NT2/D1 (cell line): ENCODE measurements at regions not wholly inside any gene's neighbourhood (a gene's known extent, or its start where the extent isn't known, plus 50 kb on each side); places are given as distances from the start of the nearest gene placed in this dataset.

Experiments used
- DNase-seq: peaks from one replicate; pipeline ENCODE4 v3.0.0-alpha.2; 2011; ENCODE audit warnings: low read depth, low spot score
- H3K27me3 ChIP-seq: 2 replicates; pipeline ENCODE4 v1.6.0; 2011; ENCODE audit warnings: mild to moderate bottlenecking; ENCODE audit not compliant: insufficient read length, insufficient read depth
- H3K36me3 ChIP-seq: 2 replicates; pipeline ENCODE4 v1.6.1; 2011; ENCODE audit warnings: mild to moderate bottlenecking, low read length, mixed read lengths; ENCODE audit not compliant: insufficient read depth, insufficient read length
- H3K4me1 ChIP-seq: 2 replicates; pipeline ENCODE4 v1.5.1; 2011; ENCODE audit not compliant: insufficient read depth, insufficient read length
- H3K4me3 ChIP-seq: 2 replicates; pipeline ENCODE4 v1.5.1; 2011; ENCODE audit warnings: low read depth; ENCODE audit not compliant: insufficient read length
- H3K9ac ChIP-seq: 2 replicates; pipeline ENCODE4 v1.6.0; 2011; ENCODE audit warnings: low read depth; ENCODE audit not compliant: insufficient read length
- H3K9me3 ChIP-seq: 2 replicates; pipeline ENCODE4 v1.5.1; 2011; ENCODE audit warnings: mild to moderate bottlenecking, low read length; ENCODE audit not compliant: insufficient read depth
- SUZ12 ChIP-seq: IDR thresholded peaks from 2 replicates; pipeline ENCODE4 v1.6.1; 2011; ENCODE audit not compliant: insufficient read length, insufficient read depth; ENCODE audit errors: extremely low read depth
- YY1 ChIP-seq: IDR thresholded peaks from 2 replicates; pipeline ENCODE4 v1.6.1; 2011; ENCODE audit not compliant: insufficient read length, insufficient read depth
- ZNF274 ChIP-seq: IDR thresholded peaks from 2 replicates; pipeline ENCODE4 v1.6.1; 2011; ENCODE audit warnings: mild to moderate bottlenecking, low read depth, low read length

DNA sequence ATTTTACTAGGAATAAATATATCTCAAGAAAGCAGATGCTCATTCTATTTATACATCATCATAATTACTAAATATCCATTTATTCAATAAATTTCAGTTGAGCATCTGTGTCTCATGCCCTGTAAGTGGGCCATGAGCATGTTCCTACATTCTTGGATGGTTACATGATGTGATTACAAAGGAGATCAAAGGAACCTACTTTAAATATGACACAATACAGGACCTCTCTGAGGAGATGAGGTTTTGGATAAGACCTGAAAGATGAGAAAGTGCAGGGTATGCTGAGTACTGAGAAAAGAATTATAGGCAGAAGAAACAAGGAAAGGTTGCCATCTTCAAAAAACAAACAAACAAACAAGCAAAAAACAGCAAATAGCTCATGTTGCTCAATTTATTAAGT is 105.4 kb upstream of the CNTN1 start:
- no peak for TF ChIP-seq YY1
- no peak for TF ChIP-seq SUZ12
- TF ChIP-seq ZNF274 = no peak
- Histone ChIP-seq H3K4me1 (no peaks in the 10 kb centered on the region), H3K27me3 (no peaks in the 10 kb centered on the region), H3K36me3 (no peaks in the 10 kb centered on the region), H3K9ac (no peak overlapping the region), H3K4me3 (no peak overlapping the region), H3K9me3 (peaks cover 22% of the 10 kb centered on the region)
- DNase-seq = no peak

DNA sequence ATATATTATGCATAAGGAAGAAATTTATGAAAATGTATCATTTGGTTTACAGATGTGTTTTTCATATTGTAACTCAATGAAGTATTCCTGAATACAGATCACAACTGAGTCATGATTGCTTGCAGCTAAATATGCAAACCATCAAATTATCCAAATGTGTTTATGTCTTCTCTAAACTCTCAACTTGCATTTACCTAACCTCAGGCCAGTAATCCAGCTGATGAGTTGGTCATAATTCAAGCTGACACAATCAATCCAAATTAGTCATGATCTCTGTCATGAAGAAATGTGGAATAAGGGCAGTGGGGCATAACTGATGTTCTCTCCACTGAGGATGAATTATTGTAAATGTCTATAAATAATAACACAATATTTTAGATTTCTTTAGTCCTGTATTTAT is 104.8 kb upstream of the CNTN1 start:
- no peaks in the 10 kb centered on the region for H3K4me1 ChIP-seq

GRCh38 chr12:40587970-40588369 is 104.3 kb upstream of the CNTN1 start:
- Histone ChIP-seq H3K4me3 (no peak overlapping the region), H3K9ac (no peak overlapping the region), H3K9me3 (peaks cover 12% of the 10 kb centered on the region), H3K4me1 (no peaks in the 10 kb centered on the region), H3K36me3 (no peaks in the 10 kb centered on the region), H3K27me3 (no peaks in the 10 kb centered on the region)
- no peak for DNase-seq
- TF ChIP-seq YY1 = no peak
- no peak for TF ChIP-seq SUZ12
- no peak for TF ChIP-seq ZNF274

More for the DNA sequence above, 104.8 kb upstream of the CNTN1 start:
- Histone ChIP-seq H3K4me3 (no peak overlapping the region), H3K36me3 (no peaks in the 10 kb centered on the region), H3K9ac (no peak overlapping the region), H3K9me3 (peaks cover 16% of the 10 kb centered on the region), H3K27me3 (no peaks in the 10 kb centered on the region)
- TF ChIP-seq SUZ12 (no peak), YY1 (no peak), ZNF274 (no peak)
- DNase-seq = no peak

DNA sequence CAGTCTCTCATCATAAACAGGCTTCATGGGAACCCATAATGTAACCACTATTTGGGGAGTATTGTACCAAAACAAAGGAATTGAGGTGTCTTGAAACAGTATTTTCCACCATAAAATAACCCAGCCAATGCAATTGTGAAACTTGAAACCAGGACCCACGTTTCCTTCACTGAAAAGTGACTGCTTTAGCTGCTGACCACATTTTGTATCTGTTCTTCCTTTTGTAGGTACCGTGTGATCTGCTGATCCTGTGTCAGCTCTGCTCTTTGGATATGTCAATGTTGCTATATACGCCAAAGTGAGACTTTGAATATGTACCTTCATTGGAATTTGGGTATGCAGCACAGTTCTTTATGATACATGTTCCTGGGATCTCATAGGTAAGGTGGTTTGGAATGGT is 95.1 kb upstream of the CNTN1 start:
- no peak overlapping the region for H3K4me3 ChIP-seq

DNA sequence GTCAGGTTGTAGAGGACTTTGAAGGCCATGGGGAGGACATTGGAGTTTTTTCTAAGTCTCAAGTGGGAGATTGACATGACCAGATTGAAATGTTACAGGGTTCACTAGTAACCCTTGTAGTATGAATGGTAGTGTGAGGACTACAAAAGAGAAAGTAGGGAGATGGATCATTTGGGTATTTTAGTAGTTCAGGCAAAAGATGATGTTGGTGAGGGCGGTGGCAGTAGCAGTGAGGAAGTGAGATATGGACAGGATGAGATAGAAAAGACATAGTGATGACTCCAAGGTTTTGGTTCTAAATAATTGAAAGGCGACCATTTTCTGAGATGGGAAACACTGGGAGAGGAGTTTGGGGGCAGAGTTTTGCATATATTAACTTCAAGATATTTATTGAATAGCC is 94.2 kb upstream of the CNTN1 start:
- no peaks in the 10 kb centered on the region for H3K9me3 ChIP-seq
- H3K36me3 ChIP-seq = no peaks in the 10 kb centered on the region
- DNase-seq = no peak

More for the DNA sequence above, 95.1 kb upstream of the CNTN1 start:
- Histone ChIP-seq H3K9ac (no peak overlapping the region), H3K4me1 (no peaks in the 10 kb centered on the region), H3K9me3 (no peaks in the 10 kb centered on the region), H3K27me3 (no peaks in the 10 kb centered on the region), H3K36me3 (no peaks in the 10 kb centered on the region)
- DNase-seq = no peak
- no peak for TF ChIP-seq YY1
- no peak for TF ChIP-seq SUZ12
- no peak for TF ChIP-seq ZNF274

GRCh38 chr12:40602562-40602961 is 89.7 kb upstream of the CNTN1 start:
- Histone ChIP-seq H3K4me1 (no peaks in the 10 kb centered on the region), H3K4me3 (no peak overlapping the region), H3K27me3 (no peaks in the 10 kb centered on the region), H3K9ac (no peak overlapping the region), H3K36me3 (no peaks in the 10 kb centered on the region), H3K9me3 (no peaks in the 10 kb centered on the region)
- TF ChIP-seq ZNF274 = no peak
- TF ChIP-seq SUZ12 = no peak
- TF ChIP-seq YY1 = no peak
- DNase-seq = no peak

More for the DNA sequence above, 94.2 kb upstream of the CNTN1 start:
- Histone ChIP-seq H3K4me3 (no peak overlapping the region), H3K9ac (no peak overlapping the region), H3K4me1 (no peaks in the 10 kb centered on the region), H3K27me3 (no peaks in the 10 kb centered on the region)
- TF ChIP-seq YY1 (no peak), ZNF274 (no peak), SUZ12 (no peak)

DNA sequence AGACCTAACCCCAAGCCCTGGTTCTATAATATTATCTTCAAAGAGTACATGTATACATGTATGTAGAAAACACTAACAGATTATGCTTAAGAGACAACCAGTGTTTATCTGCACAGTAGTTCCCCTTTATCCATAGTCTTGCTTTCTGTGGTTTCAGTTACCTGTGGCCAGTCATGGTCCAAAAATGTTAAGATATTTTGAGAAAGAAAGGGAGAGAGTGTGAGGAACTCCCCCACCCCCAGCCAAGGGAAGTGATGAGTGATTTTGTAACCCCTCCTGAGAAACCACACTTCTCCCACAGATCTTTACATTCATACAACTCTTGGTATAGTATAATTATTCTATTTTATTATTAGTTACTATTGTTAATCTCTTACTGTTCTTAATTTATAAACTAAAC is 77.3 kb upstream of the CNTN1 start:
- H3K9me3 ChIP-seq = no peaks in the 10 kb centered on the region; the same call in 1 of the 2 replicates
- H3K36me3 ChIP-seq = no peaks in the 10 kb centered on the region
- H3K9ac ChIP-seq = no peak overlapping the region
- no peaks in the 10 kb centered on the region for H3K27me3 ChIP-seq
- no peaks in the 10 kb centered on the region for H3K4me1 ChIP-seq
- DNase-seq = no peak
- TF ChIP-seq YY1 = no peak
- no peak for TF ChIP-seq SUZ12
- TF ChIP-seq ZNF274 = no peak
- no peak overlapping the region for H3K4me3 ChIP-seq

DNA sequence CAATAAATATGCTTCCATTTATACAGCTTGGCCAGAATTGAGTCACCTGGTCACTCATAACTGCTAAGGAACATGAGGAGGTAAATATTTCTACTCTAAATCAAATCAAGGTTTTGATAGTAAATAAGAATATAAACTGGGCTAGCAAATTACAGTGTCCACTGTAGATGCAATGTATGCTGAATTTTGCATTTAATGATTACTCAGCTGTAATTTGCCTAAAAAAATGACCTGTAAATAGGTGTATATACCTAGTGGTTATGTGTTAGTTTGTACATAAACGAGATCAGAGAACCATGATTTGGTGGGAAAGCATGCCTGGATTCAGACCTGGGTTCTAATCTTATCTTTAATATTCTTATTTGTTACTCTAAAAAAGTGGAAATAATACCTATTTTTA is 76.6 kb upstream of the CNTN1 start:
- DNase-seq = no peak

More for the DNA sequence above, 76.6 kb upstream of the CNTN1 start:
- no peak overlapping the region for H3K9ac ChIP-seq
- no peaks in the 10 kb centered on the region; the same call in 1 of the 2 replicates for H3K9me3 ChIP-seq
- H3K27me3 ChIP-seq = no peaks in the 10 kb centered on the region
- no peak overlapping the region for H3K4me3 ChIP-seq
- H3K4me1 ChIP-seq = no peaks in the 10 kb centered on the region
- TF ChIP-seq ZNF274 (no peak), YY1 (no peak), SUZ12 (no peak)
- no peaks in the 10 kb centered on the region for H3K36me3 ChIP-seq
